Limb (tissue), 2 donors: ENCODE measurements at regions not wholly inside any gene's neighbourhood (a gene's known extent, or its start where the extent isn't known, plus 50 kb on each side); places are given as distances from the start of the nearest gene placed in this dataset.
A peak's percentile ranks its signal among the peaks of the same experiment; 100 is the strongest.
"Not testable (repeated sequence)": the region's sequence is repeated elsewhere in the genome, so short reads cannot be mapped to it uniquely, and the experiment has no call there.

ENCODE experiments used
- DNase-seq, 2 donors: peaks; one replicate each; pipeline ENCODE4 v3.0.0-alpha.2; 2016; ENCODE audit errors: extremely low spot score in 2 of 2

GRCh38 chr16:64730261-64730660 is 391.6 kb downstream of the CDH11 start:
- no peak for DNase-seq

- no peak for DNase-seq
Observed at GRCh38 chr16:64724339-64724738, 397.5 kb downstream of the CDH11 start.

GRCh38 chr16:64718486-64718885 is 403.4 kb downstream of the CDH11 start:
- no peak for DNase-seq

- DNase-seq: no peak
Observed at GRCh38 chr16:64717871-64718270, 404.0 kb downstream of the CDH11 start.

DNA sequence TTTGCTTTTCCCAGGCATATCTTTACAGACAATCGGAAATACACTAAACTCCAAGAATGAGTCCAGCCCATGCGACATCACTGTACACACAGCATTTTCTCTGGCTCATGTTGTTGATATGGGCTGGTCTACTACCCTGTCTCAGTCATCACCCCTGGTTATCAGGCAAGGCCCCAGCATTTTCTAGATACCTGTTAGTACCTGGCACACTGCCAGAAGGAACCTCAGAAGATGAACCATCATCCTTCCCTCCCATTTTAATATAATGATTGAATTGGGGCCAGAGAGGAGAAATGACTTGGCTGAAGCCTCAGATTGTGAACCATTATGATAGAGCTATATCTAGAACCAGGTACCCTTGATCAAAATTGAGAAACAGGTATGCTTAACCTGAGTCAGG is 406.2 kb downstream of the CDH11 start:
- no peak for DNase-seq

DNA sequence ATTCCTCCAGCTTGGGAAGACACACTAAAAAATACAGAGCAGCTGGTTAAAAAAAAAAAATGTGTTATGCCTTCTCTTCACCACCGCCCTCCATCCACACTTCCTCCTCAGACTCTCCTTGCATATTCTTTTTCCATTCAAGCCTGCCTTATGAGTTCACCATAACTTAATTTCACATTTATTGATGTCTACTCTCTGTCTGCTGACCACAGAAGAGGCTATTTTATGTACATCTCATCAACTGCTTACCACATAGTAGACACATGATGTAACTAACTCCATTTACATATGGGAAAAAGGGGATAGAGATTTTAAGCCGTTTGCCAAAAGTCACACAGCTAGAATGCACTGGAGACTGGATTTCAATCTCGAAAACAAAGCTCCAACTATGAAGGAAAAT is 409.8 kb downstream of the CDH11 start:
- peak in 1 of 2 donors; percentile 32 for DNase-seq

GRCh38 chr16:64711596-64711995 is 410.3 kb downstream of the CDH11 start:
- DNase-seq: no peak

- no peak for DNase-seq
Observed at GRCh38 chr16:64711026-64711425, 410.8 kb downstream of the CDH11 start.

- no peak for DNase-seq
Observed at GRCh38 chr16:64705443-64705842, 416.4 kb downstream of the CDH11 start.

- no peak for DNase-seq
Observed at GRCh38 chr16:64704386-64704785, 417.5 kb downstream of the CDH11 start.

GRCh38 chr16:64702415-64702814 is 419.4 kb downstream of the CDH11 start:
- no peak for DNase-seq

GRCh38 chr16:64700628-64701027 is 421.2 kb downstream of the CDH11 start:
- DNase-seq: no peak

GRCh38 chr16:64696866-64697265 is 425.0 kb downstream of the CDH11 start:
- DNase-seq: no peak

DNA sequence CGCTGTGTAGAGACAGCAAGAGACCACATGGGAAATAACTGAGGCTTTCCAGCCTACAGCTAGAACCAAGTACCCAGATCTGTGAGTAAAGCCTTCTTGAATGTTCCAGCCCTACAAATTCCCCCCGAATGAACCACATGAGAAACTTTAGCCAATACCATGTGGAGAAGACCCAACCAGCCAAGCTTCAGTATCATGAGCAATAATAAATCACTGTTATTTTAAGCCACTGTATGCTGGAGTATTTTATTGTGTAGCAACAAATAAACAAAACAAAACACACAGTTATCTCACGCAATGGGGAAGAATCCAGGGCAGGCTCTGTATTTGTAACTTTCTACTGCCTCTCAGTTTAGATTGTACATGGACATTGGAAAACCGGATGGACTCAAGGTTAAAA is 426.2 kb downstream of the CDH11 start:
- DNase-seq: no peak

DNA sequence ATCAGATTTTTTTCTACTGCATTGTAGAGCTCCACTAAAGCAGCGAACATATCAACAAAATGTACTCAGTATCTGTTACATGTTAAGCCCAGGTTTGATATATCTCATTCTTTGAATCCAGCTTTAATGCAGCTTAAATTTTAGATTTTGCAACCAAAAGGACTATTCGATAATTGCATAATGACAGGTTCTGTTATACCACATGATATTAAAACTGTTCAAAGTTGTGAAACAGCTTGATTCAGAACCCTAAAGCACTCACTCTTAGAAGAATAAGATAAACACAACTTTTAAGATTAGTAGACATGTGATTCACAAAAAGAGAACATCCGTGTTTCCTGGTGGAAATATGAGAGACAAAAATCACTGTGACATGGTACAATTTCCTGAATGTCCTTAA is 427.9 kb downstream of the CDH11 start:
- DNase-seq: no peak

DNA sequence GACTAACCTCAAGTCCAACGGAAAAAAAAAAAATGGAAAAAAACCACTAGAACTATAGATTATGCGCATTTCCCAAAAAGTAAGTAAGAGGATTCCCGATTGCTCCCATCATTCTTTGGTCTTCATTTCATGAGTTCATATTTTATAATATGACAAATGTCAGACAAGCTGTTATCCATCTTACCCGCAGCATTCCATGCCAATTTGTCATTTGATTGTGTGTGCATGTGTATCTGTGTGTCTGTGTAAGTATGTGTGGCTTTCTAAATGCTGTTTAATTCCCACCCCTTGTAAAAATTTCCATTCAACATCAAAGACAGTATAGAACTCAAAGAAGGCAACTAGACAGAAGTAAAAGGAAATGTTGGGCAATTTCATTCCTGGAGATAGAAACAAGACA is 434.1 kb downstream of the CDH11 start:
- DNase-seq: no peak

GRCh38 chr16:64687123-64687522 is 434.7 kb downstream of the CDH11 start:
- no peak for DNase-seq

GRCh38 chr16:64679976-64680690 is 441.7 kb downstream of the CDH11 start:
- DNase-seq: no peak

DNA sequence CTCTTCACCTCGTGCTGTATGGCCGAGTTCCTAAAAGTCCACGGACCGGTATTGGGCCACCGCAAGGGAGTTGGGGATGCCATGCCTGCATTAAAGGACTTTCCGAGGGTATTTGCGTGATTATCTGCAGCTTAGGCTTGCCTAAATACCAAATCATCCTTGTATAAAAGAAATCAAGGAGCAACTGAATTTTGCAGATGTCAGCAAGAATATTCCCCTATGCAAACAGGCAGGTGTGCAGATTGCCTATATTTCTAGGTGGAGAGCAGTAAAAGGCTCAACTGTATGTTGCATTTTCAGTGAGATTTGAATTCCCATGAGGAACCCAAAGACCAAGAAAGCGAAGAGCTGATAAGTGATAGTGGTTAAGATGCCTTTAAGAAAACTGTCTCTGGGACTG is 452.3 kb downstream of the CDH11 start:
- no peak for DNase-seq

GRCh38 chr16:64667334-64667877 is 454.5 kb downstream of the CDH11 start:
- no peak for DNase-seq

DNA sequence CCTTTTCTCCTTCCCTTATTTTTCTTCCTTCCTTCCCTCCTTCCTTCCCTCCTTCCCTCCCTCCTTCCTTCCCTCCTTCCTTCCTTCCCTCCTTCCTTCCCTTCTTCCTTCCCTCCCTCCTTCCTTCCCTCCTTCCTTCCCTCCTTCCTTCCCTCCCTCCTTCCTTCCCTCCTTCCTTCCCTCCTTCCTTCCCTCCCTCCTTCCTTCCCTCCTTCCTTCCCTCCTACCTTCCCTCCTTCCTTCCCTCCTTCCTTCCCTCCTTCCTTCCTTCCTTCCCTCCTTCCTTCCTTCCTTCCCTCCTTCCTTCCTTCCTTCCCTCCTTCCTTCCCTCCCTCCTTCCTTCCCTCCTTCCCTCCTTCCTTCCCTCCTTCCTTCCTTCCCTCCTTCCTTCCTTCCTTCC is 459.6 kb downstream of the CDH11 start:
- not testable (repeated sequence) for DNase-seq

- no peak for DNase-seq
Observed at GRCh38 chr16:64659866-64660265, 462.0 kb downstream of the CDH11 start.

GRCh38 chr16:64657316-64658011 is 464.4 kb downstream of the CDH11 start:
- DNase-seq: no peak
